HepG2 (cell line): ENCODE measurements at regions not wholly inside any gene's neighbourhood (a gene's known extent, or its start where the extent isn't known, plus 50 kb on each side); places are given as distances from the start of the nearest gene placed in this dataset.

ENCODE experiments used
- GFI1 ChIP-seq: sonication (generic); formaldehyde crosslinking; IDR thresholded peaks from 2 replicates; pipeline ENCODE4 v1.5.0; 2020; ENCODE audit warnings: missing genetic modification reagents, mild to moderate bottlenecking, borderline replicate concordance
- JUN ChIP-seq: sonication (generic); formaldehyde crosslinking; IDR thresholded peaks from 2 replicates; pipeline ENCODE4 v1.4.0; 2020; ENCODE audit warnings: mild to moderate bottlenecking, missing genetic modification reagents
- MLXIP ChIP-seq: sonication (generic); formaldehyde crosslinking; IDR thresholded peaks from 2 replicates; pipeline ENCODE4 v1.9.0; 2021; ENCODE audit warnings: missing genetic modification reagents, borderline replicate concordance
- NFAT5 ChIP-seq: sonication (generic); formaldehyde crosslinking; IDR thresholded peaks from 2 replicates; pipeline ENCODE4 v1.4.0; 2020; ENCODE audit warnings: missing genetic modification reagents
- SKIL ChIP-seq: sonication (generic); formaldehyde crosslinking; IDR thresholded peaks from 2 replicates; pipeline ENCODE4 v1.8.0; 2022; ENCODE audit warnings: missing genetic modification reagents, mild to moderate bottlenecking, moderate library complexity, borderline replicate concordance
- TRAFD1 ChIP-seq: sonication (generic); formaldehyde crosslinking; IDR thresholded peaks from 2 replicates; pipeline ENCODE4 v1.5.1; 2020; ENCODE audit warnings: missing genetic modification reagents, mild to moderate bottlenecking, borderline replicate concordance
- ZHX1 ChIP-seq: sonication (generic); formaldehyde crosslinking; IDR thresholded peaks from 2 replicates; pipeline ENCODE4 v1.8.1; 2022; ENCODE audit warnings: low read depth, mild to moderate bottlenecking, missing genetic modification reagents
- ZNF687 ChIP-seq: sonication (generic); formaldehyde crosslinking; IDR thresholded peaks from 2 replicates; pipeline ENCODE4 v1.5.1; 2020; ENCODE audit warnings: mild to moderate bottlenecking, missing genetic modification reagents, moderate library complexity

GRCh38 chr11:69427337-69427736 lies 54.1 kb upstream of the LINC01488 start (continued):
- TF ChIP-seq ZNF687 (CRISPR knock-in tag) (peak; percentile 84), TRAFD1 (CRISPR knock-in tag) (no peak), GFI1 (CRISPR knock-in tag) (peak; percentile 86), MLXIP (CRISPR knock-in tag) (0 out of 2 replicates have a peak, but pooled peaks have one; percentile 36), NFAT5 (no peak), JUN (CRISPR knock-in tag) (peak; percentile 73; the same call in 1 of the 2 replicates), ZHX1 (CRISPR knock-in tag) (0 out of 2 replicates have a peak, but pooled peaks have one; percentile 20), SKIL (peak; percentile 90)
